Stimulated activated CD4-positive, alpha-beta T cell treated with anti-CD3 and anti-CD28 coated beads, Interleukin-4, amount 100 ng/mL, for 1 hour (primary cell): ENCODE measurements at regions not wholly inside any gene's neighbourhood (a gene's known extent, or its start where the extent isn't known, plus 50 kb on each side); places are given as distances from the start of the nearest gene placed in this dataset.
"Not testable (repeated sequence)": the region's sequence is repeated elsewhere in the genome, so short reads cannot be mapped to it uniquely, and the experiment has no call there.

ENCODE experiments used
- DNase-seq: peaks from one replicate; pipeline ENCODE4 v3.0.0-alpha.2; 2020

- DNase-seq = no peak
Observed at GRCh38 chr1:5812295-5812694, 179.9 kb downstream of the NPHP4 start.

GRCh38 chr1:5811419-5811818, 180.8 kb downstream of the NPHP4 start:
- no peak for DNase-seq

GRCh38 chr1:5810553-5811270, 181.5 kb downstream of the NPHP4 start:
- DNase-seq = no peak

GRCh38 chr1:5810131-5810530, 182.1 kb downstream of the NPHP4 start:
- no peak for DNase-seq

DNA sequence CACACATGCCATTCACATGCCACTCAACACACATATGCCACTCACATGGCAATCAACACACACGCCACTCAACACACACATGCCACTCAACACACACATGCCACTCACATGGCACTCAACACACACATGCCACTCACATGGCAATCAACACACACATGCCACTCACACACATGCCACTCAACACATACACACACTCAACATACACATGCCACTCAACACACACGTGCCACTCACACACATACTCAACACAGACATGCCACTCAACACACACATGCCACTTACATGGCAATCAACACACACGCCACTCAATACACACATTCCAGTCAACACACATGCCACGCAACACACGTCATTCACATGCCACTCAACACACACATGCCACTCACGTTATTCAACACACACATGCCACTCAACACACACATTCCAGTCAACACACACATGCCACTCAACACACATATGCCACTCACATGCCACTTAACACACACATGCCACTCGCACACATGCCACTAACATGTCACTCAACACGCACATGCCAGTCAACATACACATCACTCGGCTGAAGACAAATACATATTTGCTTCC, 182.9 kb downstream of the NPHP4 start:
- no peak for DNase-seq

DNA sequence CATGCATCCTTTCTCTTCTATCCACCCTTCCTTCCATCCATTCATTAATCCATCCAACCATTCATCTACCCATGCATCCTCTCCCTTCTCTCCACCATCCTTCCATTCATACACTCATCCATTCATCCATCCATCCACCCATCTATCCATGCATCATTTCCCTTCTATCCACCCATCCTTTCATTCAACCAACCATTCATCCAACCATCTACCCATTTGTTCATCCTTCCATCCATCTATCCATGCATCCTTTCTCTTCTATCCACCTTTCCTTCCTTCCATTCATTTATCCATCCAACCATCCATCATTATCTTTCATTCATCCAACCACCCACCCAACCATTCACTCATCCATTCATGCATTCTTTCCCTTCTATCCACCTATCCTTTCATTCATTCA, 188.4 kb downstream of the NPHP4 start:
- DNase-seq = no peak

GRCh38 chr1:5802606-5803005, 189.6 kb downstream of the NPHP4 start:
- no peak for DNase-seq

- DNase-seq = no peak
Observed at GRCh38 chr1:5798904-5799303, 193.3 kb downstream of the NPHP4 start.

- DNase-seq = no peak
Observed at GRCh38 chr1:5798151-5798730, 194.0 kb downstream of the NPHP4 start.

- DNase-seq = no peak
Observed at GRCh38 chr1:5796028-5796427, 196.2 kb downstream of the NPHP4 start.

- no peak for DNase-seq
Observed at GRCh38 chr1:5794279-5794678, 197.9 kb downstream of the NPHP4 start.

GRCh38 chr1:5793516-5793915, 198.7 kb downstream of the NPHP4 start:
- DNase-seq = no peak

DNA sequence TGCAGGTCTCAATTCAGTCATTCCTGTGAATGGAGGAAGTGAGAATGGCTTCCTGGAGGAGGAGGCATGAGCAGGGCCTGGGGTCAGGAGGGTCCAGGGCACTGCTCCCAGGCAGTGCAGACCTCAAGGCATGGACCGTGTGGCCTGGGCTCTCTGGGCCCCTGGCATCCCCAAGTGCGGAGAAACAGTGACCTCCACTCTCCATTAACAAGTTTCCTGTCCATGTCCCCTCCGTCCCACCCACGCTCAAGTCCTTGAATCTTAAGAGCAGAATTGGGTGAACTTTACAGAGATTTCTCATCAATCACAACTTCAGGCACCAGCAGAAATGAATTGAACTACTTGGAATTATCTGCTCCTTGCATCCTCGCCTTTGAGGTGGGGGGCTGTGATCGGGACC, 211.1 kb downstream of the NPHP4 start:
- DNase-seq = no peak

- no peak for DNase-seq
Observed at GRCh38 chr1:5780324-5780716, 211.9 kb downstream of the NPHP4 start.

DNA sequence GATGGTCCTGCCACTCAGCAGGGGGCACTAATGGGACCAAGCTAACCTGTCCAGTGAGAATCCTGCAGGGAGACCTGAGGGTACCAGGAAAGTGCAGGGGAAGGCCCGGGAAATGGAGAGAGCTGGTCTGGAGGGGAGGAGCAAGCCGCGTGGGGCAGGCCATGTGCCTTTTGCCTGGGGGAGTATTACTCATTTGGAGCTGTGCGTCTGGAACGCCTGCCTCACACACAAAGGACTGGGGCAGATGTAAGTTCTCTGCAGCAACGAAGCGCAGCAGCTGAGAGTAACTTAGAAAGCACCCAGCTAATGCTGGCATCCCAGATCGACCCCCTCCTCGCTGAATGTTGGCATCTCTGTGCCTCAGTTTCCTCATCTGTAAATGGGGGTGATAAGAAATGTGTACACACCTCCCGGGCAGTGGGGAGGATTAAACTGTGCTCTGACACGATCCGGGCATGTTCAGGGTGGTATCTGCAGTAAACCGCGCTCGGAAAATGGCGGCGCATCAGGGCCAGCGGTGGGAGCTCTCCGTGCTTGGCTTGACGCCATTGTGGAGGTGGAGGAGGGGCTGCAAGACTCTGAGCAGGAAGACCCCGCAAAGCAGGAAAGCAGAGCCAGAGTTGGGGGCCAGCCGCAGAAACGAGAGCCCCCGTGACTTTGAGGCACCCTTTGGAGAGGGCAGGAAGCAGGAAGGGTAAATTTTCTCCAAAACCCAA, 212.5 kb downstream of the NPHP4 start:
- no peak for DNase-seq

DNA sequence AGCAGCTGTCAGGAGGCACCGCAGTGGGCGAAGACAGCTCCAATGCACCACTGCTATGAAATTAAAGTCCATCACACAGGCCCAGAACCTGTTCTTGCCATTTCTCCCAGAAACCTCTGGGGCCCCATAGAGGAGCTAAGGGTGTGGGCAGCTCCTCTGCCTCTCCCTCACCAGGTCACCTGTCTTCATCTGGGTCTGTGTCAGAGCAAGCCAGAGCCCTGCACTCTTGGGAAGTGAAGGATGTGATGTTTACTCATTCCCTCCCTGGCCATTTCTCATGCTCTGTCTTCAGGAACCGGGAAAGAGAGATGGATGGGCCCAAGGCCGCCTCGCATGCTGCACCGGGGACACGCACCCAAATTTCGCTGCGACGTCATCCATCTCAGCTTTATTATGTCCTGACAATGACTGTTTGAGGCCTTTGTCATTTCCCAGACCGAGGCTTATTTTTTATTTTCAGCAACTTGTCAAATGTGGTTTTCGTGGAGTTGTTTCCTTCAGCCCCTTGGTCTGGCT, 216.1 kb downstream of the NPHP4 start:
- no peak for DNase-seq

- DNase-seq = no peak
Observed at GRCh38 chr1:5774019-5774418, 218.2 kb downstream of the NPHP4 start.

DNA sequence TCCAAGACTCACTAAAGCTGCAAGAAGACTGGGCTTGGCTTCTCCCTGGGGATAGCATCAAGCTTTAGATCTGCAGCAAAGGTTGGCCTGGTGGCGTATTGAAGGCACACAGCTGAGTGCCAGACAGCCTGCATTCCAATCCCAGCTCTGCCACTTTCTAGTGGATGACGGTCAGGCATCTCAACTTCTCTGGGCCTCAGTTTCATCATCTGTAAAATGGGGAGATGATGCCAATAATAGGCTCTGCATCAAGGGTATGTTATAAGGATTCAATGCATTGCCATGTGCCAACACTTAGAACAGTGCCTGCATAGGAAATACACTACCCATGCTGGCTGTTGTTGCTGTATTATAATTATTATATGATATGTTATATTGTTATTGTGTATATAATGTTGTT, 220.4 kb downstream of the NPHP4 start:
- no peak for DNase-seq

GRCh38 chr1:5770981-5771765, 221.1 kb downstream of the NPHP4 start:
- no peak for DNase-seq

DNA sequence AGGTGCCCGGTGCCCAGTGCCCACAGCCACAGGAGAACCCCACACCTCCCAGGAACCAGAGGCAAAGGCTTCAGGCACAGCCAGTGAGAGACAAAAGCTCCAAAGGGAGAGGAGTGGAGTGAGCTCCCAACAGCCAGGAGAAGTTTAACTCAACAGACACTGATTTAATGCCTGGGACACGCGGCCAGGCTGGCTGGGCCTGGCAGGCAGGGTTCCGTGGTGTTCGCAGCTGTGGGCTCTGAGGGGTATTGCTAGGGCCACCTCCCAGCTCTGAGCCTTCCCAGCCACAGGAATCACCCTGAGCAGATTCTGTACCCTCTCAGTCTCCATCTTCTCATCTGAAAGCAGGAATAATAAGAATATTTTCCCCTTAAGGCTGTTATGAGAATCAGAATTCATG, 222.5 kb downstream of the NPHP4 start:
- no peak for DNase-seq

GRCh38 chr1:5769146-5769545, 223.1 kb downstream of the NPHP4 start:
- no peak for DNase-seq

- DNase-seq = no peak
Observed at GRCh38 chr1:5768014-5768413, 224.2 kb downstream of the NPHP4 start.

DNA sequence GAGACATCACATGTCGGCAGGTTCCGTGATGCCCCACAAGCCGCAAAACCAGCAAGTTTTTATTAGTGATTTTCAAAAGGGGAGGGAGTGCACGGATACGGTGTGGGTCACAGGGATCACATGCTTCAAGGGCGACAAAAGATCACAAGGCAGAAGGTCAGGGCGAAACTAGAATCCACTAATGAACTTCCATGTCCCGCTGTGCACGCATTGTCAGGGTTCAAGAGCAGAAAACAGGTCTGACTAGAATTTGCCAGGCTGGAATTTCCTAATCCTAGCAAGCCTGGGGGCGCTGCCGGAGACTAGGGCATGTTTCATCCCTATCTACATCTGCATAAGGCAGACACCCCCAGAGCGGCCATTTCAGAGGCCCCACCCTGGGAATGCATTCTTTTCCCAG, 225.2 kb downstream of the NPHP4 start:
- not testable (repeated sequence) for DNase-seq
